DMS79 (cell line): ENCODE measurements at regions not wholly inside any gene's neighbourhood (a gene's known extent, or its start where the extent isn't known, plus 50 kb on each side); places are given as distances from the start of the nearest gene placed in this dataset.
"Not testable (repeated sequence)": the region's sequence is repeated elsewhere in the genome, so short reads cannot be mapped to it uniquely, and the experiment has no call there.

ENCODE experiments used
- DNase-seq: peaks from one replicate; lab custom pipeline; 2025; lab: John Stamatoyannopoulos, UW

DNA sequence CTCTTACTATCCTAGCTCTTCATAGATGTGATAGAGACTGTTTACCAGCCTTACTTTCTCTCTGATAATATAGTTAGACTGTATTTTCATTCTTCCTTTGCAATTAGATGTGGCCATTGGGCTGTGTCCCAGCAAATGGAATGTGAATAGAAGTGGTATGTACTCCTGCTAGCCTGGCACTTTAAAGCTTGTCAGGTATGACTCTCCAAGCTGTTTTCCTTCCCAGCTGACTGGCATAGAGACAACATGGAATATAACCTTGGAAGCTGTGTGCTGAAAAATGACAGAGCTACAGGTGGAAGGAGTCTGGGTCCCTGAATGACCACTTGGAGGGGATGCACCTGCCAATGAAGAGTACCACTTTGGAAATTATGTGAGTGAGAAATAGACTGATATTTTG lies 116.2 kb downstream of the DIRAS2 start:
- no peak for DNase-seq

- DNase-seq = not testable (repeated sequence)
These were observed 106.5 kb downstream of the DIRAS2 start for GRCh38 chr9:90536094-90536493.

DNA sequence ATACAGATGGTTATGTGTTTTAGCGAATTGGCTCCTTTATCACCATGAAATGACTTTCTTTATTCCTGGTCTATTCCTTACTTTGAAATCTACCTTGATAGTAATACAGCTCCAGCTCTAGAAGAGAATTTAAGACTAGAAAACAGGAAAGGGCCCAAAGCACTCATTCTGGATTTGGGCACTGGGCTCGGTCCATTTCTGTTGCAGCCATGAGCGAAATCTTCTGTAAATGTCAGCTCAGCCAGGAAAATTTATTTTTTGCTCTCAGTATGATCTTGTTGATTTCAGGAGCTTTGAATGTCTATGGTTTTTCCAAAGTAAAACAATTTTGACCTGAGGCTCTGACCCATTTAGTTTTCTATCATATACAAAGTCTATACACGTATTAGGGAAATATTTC lies 104.1 kb downstream of the DIRAS2 start:
- DNase-seq = no peak

GRCh38 chr9:90539286-90539685 lies 103.3 kb downstream of the DIRAS2 start:
- no peak for DNase-seq

DNA sequence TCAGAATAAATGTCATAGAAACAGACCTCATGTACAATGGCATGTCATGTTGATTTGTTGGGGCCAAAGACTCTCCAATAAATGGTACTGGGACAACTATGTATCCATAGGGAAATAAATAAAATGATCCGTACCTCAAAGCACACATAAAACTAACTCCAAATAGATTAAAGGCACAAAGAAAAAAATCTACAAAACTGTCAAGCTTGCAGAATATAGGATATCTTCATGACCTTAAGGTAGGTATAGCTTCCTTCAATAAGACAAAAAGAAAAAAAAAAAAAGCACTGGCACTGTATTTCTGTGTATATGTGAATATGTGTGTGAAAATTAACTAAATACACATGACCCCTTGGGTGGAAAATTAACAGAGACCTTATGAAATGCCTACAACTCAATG lies 101.9 kb downstream of the DIRAS2 start:
- no peak for DNase-seq

DNA sequence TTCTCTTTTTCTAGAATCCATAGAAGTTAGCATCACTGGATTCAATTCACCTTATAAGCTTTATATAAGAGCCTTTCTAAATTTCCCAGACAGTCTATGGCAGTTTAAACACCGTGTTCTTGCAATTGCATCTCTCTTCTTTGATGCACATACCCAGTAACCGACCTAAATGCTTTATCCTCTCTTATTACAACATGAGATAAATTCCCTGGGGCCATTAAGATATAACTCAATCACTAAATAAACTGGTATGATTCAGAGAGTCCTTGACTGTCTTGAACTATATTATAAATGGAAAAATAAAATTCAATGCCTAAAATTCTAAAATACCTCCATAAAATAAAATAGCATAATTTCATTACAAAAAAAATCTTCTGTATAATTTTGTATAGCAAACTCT lies 98.1 kb downstream of the DIRAS2 start:
- no peak for DNase-seq

DNA sequence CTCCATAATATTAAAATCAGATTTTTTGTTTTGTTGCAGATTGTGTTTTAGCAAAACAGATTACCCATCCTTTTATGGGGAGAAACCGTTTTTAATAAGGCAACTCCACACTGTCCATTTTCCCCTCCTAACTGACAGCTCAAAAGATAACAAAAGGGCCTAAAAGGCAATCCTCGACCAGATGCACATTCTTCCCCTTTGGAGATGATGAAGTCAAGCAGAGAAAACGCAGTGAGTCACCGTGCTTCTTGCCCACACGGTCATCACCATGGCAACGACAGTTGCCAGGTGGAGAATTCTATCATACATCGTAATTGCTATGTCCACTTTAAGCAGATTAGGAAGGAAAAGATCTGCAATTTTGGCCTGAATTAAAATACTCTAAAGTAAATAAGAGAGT lies 96.4 kb downstream of the DIRAS2 start:
- peak; percentile 24 for DNase-seq

DNA sequence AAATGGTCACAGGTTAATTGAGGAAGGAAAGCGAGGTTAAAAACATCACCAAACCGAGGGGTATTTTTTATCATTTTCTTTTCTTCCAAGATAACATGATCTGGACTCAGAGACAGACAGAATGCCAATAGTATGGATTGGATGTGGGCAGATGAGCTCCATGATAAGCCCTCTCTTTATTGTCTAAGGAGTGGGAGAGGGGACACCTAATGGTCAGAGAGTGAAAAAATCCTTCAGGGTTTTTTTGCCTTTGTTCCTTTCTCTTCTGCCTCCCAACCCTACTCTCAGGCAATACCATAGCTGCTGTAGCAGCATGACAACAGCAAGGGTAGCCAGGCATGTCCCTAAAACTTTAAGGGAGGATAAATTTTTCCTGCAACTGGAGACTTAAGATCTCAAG lies 94.7 kb downstream of the DIRAS2 start:
- no peak for DNase-seq

GRCh38 chr9:90552317-90552716 lies 90.3 kb downstream of the DIRAS2 start:
- DNase-seq = no peak

GRCh38 chr9:90555351-90556057 lies 87.1 kb downstream of the DIRAS2 start:
- no peak for DNase-seq

DNA sequence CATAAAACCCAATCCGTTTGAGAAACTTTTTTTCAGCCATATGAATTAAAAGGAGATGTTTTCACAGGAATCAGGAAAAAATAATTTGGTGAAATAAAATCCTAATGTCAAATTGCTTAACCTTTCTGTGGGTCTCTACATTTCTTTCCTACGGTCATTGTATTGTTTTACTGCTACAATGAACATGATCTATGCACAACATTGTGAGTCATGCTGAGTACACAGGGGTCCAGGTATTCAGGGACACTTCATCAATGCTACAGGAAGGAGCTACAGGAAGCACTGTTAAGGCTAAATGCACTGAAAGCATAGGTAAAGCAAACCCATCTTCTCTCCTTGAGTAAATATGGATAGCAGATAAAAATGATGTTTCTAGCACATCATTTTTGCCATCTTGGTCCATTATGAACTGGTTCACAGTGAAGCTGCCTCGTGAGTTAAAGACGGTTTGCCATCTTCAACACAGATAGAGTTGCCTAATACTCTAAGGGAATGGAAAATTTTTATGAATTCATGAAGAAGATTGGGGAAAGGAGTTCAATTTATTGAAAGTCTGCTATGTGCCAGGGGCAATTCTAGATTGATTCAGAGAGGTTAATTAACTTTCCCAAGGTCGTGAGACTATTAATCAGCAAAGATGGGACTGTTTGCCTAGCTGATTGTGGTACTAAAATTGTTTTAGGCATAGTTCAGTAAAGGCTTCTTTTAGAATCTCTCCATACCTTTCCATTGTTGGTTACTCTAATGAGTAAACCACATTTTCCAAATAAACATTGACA lies 85.5 kb downstream of the DIRAS2 start:
- DNase-seq = no peak

- no peak for DNase-seq
These were observed 83.2 kb downstream of the DIRAS2 start for GRCh38 chr9:90559075-90560073.
